Kidney epithelial cell (primary cell): ENCODE measurements at regions not wholly inside any gene's neighbourhood (a gene's known extent, or its start where the extent isn't known, plus 50 kb on each side); places are given as distances from the start of the nearest gene placed in this dataset.
"Not testable (repeated sequence)": the region's sequence is repeated elsewhere in the genome, so short reads cannot be mapped to it uniquely, and the experiment has no call there.

Experiments used
- DNase-seq: peaks from one replicate; pipeline ENCODE4 v3.0.0-alpha.2; 2010; ENCODE audit warnings: low read depth
- H3K27me3 ChIP-seq: 2 replicates; pipeline ENCODE4 v1.6.0; 2011; ENCODE audit warnings: low read length; ENCODE audit not compliant: control insufficient read depth, insufficient read depth
- H3K36me3 ChIP-seq: 2 replicates; pipeline ENCODE4 v1.5.1; 2011; ENCODE audit warnings: low read length; ENCODE audit not compliant: control insufficient read depth, insufficient read depth
- H3K4me3 ChIP-seq: 2 replicates; pipeline ENCODE4 v1.5.1; 2011; ENCODE audit warnings: low read depth, mild to moderate bottlenecking, control low read depth, low read length
- TF ChIP-seq, protein P1 (sequence below): IDR thresholded peaks from 2 replicates; pipeline ENCODE4 v1.5.1; 2011; ENCODE audit warnings: mild to moderate bottlenecking, moderate library complexity, low read length, control low read depth, inconsistent platforms; ENCODE audit not compliant: insufficient read depth, poor library complexity, severe bottlenecking

DNA sequence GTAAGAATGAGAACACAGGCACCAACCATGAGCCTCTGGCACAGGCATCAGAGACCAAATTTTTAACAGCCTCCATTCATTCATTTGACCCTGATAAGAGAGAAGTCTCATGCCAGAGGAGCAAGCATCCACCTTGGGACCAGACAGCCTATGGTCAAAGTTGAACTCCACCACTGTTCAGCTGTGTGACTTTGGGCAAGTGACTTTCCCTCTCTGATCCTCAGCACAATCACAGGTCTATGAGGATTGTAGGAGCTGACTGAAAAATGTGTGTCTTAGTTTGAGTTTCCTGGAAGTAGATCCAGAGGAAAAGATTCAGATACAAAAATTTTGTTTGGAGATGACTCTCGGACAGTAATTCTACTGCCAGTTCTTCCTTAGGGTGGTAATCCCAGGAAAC lies 645.1 kb upstream of the DEFB115 start:
- Histone ChIP-seq H3K4me3 (no peak overlapping the region), H3K27me3 (no peaks in the 10 kb centered on the region), H3K36me3 (no peaks in the 10 kb centered on the region)
- DNase-seq, result no peak
- TF ChIP-seq, protein P1, sequence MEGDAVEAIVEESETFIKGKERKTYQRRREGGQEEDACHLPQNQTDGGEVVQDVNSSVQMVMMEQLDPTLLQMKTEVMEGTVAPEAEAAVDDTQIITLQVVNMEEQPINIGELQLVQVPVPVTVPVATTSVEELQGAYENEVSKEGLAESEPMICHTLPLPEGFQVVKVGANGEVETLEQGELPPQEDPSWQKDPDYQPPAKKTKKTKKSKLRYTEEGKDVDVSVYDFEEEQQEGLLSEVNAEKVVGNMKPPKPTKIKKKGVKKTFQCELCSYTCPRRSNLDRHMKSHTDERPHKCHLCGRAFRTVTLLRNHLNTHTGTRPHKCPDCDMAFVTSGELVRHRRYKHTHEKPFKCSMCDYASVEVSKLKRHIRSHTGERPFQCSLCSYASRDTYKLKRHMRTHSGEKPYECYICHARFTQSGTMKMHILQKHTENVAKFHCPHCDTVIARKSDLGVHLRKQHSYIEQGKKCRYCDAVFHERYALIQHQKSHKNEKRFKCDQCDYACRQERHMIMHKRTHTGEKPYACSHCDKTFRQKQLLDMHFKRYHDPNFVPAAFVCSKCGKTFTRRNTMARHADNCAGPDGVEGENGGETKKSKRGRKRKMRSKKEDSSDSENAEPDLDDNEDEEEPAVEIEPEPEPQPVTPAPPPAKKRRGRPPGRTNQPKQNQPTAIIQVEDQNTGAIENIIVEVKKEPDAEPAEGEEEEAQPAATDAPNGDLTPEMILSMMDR, result no peak

- not testable (repeated sequence) for H3K36me3 ChIP-seq, H3K4me3 ChIP-seq, H3K27me3 ChIP-seq, DNase-seq
These were observed 636.1 kb upstream of the DEFB115 start for GRCh38 chr20:30621346-30621745.

DNA sequence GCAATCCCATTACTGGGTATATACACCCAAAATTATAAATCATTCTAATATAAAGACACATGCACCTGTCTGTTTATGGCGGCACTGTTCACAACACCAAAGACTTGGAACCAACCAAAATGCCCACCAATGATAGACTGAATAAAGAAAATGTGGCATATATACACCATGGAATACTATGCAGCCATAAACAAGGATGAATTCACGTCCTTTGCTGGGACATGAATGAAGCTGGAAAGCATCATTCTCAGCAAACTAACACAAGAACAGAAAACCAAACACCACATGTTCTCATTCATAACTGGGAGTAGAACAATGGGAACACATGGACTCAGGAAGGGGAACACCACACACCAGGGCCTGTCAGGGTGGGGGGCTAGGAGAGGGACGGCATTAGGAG lies 633.2 kb upstream of the DEFB115 start:
- not testable (repeated sequence) for DNase-seq, H3K4me3 ChIP-seq, H3K27me3 ChIP-seq

DNA sequence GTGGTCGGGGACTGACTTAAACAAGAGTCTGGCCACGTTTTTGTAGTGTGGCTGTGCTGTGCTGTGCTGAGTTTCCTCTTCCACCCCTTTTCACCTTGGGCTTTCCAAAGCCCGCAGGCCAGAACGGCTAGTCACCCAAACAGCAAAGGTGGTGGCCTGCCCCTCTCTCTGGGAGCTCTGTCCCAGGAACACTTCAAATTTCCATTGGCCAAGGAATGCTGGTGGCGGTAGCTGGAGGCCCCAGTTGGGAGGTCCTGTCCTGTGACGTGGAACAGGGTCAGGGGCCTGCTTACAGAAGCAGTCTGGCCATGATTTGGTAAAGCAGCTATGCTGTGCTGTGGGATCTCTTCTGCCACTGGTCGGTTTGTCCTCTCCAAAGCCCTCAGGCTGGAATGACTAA lies 628.1 kb upstream of the DEFB115 start:
- not testable (repeated sequence) for DNase-seq, H3K4me3 ChIP-seq, H3K27me3 ChIP-seq, H3K36me3 ChIP-seq

More for the DNA sequence above, 633.2 kb upstream of the DEFB115 start:
- H3K36me3 ChIP-seq, result not testable (repeated sequence)

GRCh38 chr20:30630761-30631160 lies 626.7 kb upstream of the DEFB115 start:
- Histone ChIP-seq H3K36me3 (no peaks in the 10 kb centered on the region), H3K27me3 (no peaks in the 10 kb centered on the region), H3K4me3 (no peak overlapping the region)
- DNase-seq, result no peak
- TF ChIP-seq, protein P1, result no peak

DNA sequence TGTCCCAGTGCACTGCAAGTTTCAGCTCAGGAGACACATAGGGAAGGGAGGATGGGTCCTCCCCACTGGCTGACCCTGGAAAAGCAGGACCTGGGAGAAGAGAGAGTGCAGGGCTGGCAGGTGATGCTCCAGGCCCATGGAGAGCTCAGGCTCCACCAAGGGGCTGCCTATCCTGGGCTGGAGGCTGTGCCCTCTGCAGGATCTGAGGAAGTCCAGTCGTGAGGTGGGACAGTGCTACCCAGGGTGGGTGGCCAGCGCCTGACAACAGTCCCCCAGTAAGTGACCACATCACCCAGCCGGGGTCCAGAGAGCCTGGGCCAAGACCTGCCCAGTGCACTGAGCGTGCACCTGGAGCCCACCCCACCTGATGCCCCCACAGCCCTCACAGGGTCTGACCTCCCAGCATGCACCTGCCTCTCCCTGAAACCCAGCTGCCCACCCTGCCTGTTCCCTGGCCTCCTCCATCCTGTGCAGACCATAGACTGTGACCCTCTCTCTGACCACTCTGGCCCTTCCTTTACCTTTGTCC lies 626.1 kb upstream of the DEFB115 start:
- H3K36me3 ChIP-seq, H3K4me3 ChIP-seq, H3K27me3 ChIP-seq, DNase-seq: not testable (repeated sequence)

GRCh38 chr20:30632773-30633172 lies 624.7 kb upstream of the DEFB115 start:
- not testable (repeated sequence) for H3K36me3 ChIP-seq, H3K27me3 ChIP-seq, DNase-seq, H3K4me3 ChIP-seq

DNA sequence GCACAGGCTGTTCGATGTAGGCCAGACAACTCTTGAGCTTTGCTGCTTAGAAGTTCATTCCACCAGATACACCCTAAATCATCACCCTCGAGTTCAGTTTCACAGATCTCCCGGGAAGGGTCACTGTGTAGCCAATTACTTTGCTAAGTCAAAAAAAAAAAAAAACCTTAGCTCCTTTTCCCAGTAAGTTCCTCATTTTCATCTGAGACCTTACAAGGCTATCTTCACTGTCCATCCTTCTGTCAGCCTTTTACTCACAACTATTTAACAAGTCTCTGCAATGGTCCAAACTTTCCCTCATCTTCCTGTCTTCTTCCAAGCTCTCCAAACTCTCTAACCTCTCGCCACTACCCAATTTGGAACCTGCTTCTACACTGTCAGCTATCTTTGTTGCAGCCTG lies 615.9 kb upstream of the DEFB115 start:
- H3K4me3 ChIP-seq, H3K36me3 ChIP-seq, DNase-seq, H3K27me3 ChIP-seq: not testable (repeated sequence)

DNA sequence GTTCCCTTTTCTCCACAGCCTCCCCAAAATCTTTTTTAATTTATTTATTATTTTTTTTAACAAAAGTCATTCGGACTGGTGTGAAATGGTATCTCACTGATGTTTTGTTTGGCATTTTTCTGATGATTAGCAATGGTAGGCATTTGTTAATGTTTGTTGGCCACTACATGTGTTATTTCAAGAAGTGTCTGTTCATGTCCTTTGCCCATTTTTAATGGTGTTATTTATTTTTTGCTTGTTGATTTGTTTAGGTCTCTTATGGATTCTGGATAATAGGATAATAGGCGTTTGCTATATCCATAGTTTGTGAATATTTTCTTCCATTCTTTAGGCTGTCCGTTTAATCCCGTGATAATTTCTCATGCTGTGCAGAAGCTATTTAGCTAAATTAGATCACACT lies 596.5 kb upstream of the DEFB115 start:
- not testable (repeated sequence) for H3K4me3 ChIP-seq, H3K36me3 ChIP-seq, DNase-seq, H3K27me3 ChIP-seq

DNA sequence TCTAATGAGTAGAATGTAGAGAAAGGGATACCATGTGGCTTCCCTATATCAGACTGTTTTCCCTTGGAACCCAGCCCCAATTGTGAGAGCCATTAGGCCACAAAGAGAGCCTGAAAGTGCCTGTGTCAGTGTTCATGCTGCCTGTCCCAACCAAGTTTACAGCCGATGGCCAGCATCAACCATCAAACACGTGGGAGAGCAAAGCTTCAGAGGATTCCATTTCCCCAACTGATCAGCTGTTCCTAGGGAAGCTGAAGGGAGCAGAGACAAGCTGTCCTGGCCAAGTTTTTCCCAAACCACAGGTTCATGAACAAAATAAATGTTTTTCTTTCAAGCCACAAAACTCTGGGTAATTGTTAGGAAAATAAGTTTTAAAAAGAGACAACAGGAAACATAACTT lies 589.0 kb upstream of the DEFB115 start:
- not testable (repeated sequence) for H3K27me3 ChIP-seq, H3K36me3 ChIP-seq, DNase-seq, H3K4me3 ChIP-seq

DNA sequence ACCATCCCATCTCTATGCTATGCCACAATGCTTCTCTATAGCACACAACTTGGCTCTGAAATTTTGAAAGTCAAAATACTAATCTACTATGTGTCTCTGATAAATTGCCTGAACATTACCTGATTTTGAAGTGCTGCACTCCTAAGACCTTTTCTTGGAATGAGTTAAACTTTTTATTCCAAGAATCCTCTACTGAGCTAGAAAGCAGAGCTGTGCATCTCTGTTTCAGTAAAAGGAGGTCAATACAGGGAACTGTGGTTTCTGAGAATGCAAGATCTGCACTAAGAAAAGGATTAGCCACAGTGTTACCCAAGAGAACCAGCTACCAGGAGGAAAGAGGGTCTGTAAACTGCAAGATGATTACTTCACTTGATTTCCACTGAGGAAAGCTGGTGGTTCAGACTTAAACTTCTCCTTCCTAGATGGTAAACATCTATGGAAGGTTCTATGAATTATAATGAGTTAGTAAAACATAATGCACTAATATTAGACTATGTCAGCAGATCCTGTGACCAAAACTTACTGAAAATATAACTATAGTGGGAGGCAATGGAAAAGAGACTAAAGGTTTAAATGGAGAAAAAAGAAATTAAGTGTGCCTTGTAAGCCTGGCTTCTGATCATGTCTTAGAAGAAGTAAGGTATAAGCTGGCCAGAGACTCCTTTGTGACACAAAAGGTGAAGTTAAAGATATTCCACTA lies 588.0 kb upstream of the DEFB115 start:
- not testable (repeated sequence) for H3K4me3 ChIP-seq, DNase-seq, H3K36me3 ChIP-seq, H3K27me3 ChIP-seq

GRCh38 chr20:30671120-30671519 lies 586.3 kb upstream of the DEFB115 start:
- not testable (repeated sequence) for H3K27me3 ChIP-seq, H3K36me3 ChIP-seq, DNase-seq, H3K4me3 ChIP-seq

DNA sequence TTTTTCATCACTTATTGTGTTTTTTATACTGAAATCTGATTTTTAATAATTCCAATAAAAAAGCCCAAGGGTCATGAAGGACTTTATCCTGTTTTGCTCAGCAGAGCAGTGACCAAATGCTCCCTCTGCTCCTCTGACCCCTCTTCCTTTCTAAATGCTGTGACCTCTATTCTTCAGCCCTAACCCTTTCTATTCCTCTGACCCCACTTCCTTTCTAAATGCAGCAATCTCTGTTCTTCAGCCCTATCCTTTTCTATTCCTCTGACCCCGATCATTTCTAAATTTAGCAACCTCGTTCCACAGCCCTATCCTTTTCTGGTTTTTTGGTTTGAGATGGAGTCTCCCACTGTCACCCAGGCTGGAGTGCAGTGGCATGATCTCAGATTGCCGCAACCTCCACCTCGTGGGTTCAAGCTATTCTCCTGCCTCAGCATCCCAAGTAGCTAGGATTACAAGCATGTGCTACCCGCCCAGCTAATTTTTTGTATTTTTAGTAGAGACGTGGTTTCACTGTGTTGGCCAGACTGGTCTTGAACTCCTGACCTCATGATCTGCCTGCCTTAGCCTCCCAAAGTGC lies 581.4 kb upstream of the DEFB115 start:
- H3K4me3 ChIP-seq, H3K36me3 ChIP-seq, DNase-seq, H3K27me3 ChIP-seq: not testable (repeated sequence)
